ENCODE measurements at regions not wholly inside any gene's neighbourhood (a gene's known extent, or its start where the extent isn't known, plus 50 kb on each side); places are given as distances from the start of the nearest gene placed in this dataset.

- TF ChIP-seq CTCF (IDR thresholded peaks at IDR 0.05) (no peak), POLR2A (IDR thresholded peaks at IDR 0.05) (no peak)
These were observed 360.1 kb upstream of the ADGRL3 start for GRCh38 chr4:60840020-60840419.
